ENCODE measurements at regions not wholly inside any gene's neighbourhood (a gene's known extent, or its start where the extent isn't known, plus 50 kb on each side); places are given as distances from the start of the nearest gene placed in this dataset.

DNA sequence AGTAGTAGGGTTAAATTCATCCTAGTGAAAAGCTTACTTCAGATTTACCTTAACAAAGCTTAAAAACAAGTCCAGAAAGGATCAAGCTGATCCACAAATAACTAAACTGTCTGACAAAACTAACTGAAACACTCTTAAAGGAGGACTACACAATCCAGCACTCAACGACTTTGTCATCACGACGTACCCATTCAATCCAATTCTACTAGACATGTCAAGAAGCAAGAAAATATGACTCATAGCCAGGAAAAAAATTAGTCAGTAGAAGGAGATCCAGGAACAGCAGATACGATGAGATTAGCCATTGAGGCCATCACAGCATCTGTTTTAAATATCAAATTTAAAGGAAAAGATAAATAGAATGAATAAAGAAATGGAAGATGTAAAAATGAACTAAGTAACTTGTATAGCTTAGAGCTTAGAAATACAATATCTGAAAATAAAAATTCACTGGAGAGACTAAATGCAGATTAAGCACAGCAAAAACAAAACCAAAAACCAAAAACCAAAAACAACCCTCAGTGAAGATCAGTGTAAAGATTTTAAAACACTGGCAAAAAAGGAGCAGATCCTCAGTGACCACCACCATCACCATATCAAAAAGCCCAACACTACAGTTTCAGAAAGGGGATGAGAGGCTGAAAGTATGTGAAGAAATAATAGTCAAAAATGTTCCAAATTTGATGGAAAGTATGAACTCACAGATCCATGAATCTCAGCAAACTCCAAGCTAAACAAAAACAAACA is 95.0 kb upstream of the CCND2 start:
- DNase-seq (ENCODE audit: low spot score in 2 of 2) (no peak), ATAC-seq (ENCODE audit: low read depth) (no peak)
- no peaks in the 10 kb centered on the region for H3K27me3 Mint-ChIP-seq
- H3K4me1 Mint-ChIP-seq, result peaks cover 7% of the 10 kb centered on the region
- H3K36me3 Mint-ChIP-seq, result peaks cover 2% of the 10 kb centered on the region
- no peak overlapping the region for H3K27ac Mint-ChIP-seq
- no peak overlapping the region for H3K4me3 Mint-ChIP-seq
- peaks cover 5% of the 10 kb centered on the region for H3K9me3 Mint-ChIP-seq

DNA sequence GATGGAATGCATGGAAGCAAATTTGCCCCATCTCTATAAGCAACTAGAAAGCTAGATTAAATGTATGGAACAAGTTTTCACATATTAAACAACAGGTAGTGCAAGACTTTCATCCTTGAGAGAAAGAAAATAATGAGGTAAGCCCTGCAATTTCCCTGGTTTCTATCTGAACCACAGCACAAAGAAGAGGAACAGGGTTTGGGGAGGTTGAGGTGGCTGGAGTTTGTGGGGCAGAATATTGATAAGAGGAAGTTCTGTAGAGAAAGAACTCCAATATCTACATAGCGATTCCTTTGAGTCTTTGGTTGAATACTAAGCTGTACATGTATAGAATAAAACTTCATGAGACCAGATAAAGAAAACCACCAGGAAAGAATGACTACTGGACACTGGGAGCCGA is 96.3 kb upstream of the CCND2 start:
- DNase-seq (ENCODE audit: low spot score in 2 of 2) (no peak), ATAC-seq (ENCODE audit: low read depth) (peak; percentile 26)
- Mint-ChIP-seq H3K36me3 (no peaks in the 10 kb centered on the region), H3K27me3 (no peaks in the 10 kb centered on the region), H3K4me1 (peaks cover 7% of the 10 kb centered on the region), H3K4me3 (no peak overlapping the region), H3K9me3 (no peaks in the 10 kb centered on the region), H3K27ac (peak overlapping the region; percentile 17)

DNA sequence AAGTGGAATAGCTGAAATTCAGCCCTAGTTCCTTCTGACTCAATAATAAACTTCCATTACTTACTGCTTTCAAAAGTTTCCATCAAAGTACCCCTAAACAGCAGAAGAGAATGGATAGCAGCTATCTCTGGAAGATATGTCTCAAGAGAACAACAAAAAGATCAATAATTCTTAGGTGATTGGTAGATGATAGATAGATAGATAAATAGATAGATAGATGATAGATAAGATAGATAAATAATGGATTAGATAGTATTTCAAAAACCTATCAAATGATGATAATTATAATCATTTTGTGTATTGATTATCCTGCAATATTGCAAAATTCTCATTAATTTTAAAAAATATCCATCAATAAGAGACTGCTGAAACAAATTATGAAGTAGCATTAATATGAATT is 97.4 kb upstream of the CCND2 start:
- no peak for DNase-seq (ENCODE audit: low spot score in 2 of 2)
- Mint-ChIP-seq H3K4me1 (peaks cover 7% of the 10 kb centered on the region), H3K27me3 (no peaks in the 10 kb centered on the region), H3K36me3 (no peaks in the 10 kb centered on the region), H3K9me3 (no peaks in the 10 kb centered on the region), H3K27ac (no peak overlapping the region), H3K4me3 (no peak overlapping the region)
- ATAC-seq (ENCODE audit: low read depth), result no peak

DNA sequence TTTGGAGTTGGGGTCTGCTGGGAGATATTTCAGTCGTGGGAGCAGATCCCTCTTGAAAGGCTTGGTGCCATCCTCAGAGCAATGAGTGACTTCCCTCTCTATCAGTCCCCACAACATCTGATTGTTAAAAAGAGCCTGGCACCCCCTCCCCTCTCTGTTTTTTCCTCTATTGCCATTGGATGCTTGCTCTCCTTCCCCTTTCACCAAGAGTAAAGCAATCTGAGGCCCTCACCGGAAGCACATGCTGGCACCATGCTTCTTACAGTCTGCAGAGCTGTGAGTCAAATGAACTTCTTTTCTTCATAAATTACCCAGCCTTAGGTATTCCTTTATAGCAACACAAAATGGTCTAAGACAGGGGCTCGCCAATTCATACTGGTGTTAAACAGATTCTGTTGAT is 99.1 kb upstream of the CCND2 start:
- H3K9me3 Mint-ChIP-seq, result no peaks in the 10 kb centered on the region
- ATAC-seq (ENCODE audit: low read depth) (no peak), DNase-seq (ENCODE audit: low spot score in 2 of 2) (no peak)
- no peaks in the 10 kb centered on the region for H3K27me3 Mint-ChIP-seq
- H3K4me1 Mint-ChIP-seq, result peaks cover 15% of the 10 kb centered on the region
- no peaks in the 10 kb centered on the region for H3K36me3 Mint-ChIP-seq
- H3K4me3 Mint-ChIP-seq, result no peak overlapping the region
- H3K27ac Mint-ChIP-seq, result no peak overlapping the region

DNA sequence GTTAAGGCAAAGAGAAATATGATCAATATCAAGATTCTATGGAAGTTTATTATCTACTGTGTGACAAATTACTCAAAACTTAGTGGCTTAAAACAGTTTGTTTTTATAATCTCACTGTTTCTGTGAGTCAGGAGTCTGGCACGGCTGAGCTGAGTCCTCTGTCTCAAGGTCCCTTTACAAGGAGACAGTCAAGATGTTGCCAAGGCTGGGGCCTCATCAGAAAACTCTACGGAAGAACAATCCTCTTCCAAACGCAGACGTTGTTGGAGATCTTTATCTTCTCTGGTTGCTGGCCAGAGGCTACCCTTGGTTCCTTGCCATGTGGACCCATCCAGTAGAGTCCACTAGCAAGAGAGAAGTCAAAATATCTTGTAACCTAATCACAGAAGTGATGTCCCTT is 100.6 kb upstream of the CCND2 start:
- H3K27me3 Mint-ChIP-seq, result no peaks in the 10 kb centered on the region
- H3K27ac Mint-ChIP-seq, result no peak overlapping the region
- ATAC-seq (ENCODE audit: low read depth) (no peak), DNase-seq (ENCODE audit: low spot score in 2 of 2) (no peak)
- H3K4me1 Mint-ChIP-seq, result peaks cover 21% of the 10 kb centered on the region
- H3K4me3 Mint-ChIP-seq, result no peak overlapping the region
- H3K9me3 Mint-ChIP-seq, result no peaks in the 10 kb centered on the region
- H3K36me3 Mint-ChIP-seq, result no peaks in the 10 kb centered on the region

DNA sequence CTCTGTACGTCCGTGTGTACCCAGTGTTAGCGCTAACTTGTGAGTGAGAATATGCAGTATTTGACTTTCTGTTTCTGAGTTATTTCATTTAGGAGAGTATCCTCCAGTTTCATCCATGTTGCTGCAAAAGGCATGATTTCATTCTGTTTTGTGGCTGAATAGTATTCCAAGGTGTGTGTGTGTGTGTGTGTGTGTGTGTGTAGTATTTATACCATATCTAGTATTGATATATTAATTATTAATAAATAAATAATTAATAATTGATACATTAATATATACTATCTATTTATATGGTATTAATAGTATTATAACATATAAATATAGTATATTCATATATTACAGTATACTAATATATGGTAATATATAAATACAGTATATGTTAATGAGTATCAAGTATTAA is 101.8 kb upstream of the CCND2 start:
- peaks cover 24% of the 10 kb centered on the region for H3K4me1 Mint-ChIP-seq
- no peak overlapping the region for H3K27ac Mint-ChIP-seq
- H3K4me3 Mint-ChIP-seq, result no peak overlapping the region
- H3K27me3 Mint-ChIP-seq, result no peaks in the 10 kb centered on the region
- DNase-seq (ENCODE audit: low spot score in 2 of 2) (no peak), ATAC-seq (ENCODE audit: low read depth) (no peak)
- no peaks in the 10 kb centered on the region for H3K36me3 Mint-ChIP-seq
- no peaks in the 10 kb centered on the region for H3K9me3 Mint-ChIP-seq

DNA sequence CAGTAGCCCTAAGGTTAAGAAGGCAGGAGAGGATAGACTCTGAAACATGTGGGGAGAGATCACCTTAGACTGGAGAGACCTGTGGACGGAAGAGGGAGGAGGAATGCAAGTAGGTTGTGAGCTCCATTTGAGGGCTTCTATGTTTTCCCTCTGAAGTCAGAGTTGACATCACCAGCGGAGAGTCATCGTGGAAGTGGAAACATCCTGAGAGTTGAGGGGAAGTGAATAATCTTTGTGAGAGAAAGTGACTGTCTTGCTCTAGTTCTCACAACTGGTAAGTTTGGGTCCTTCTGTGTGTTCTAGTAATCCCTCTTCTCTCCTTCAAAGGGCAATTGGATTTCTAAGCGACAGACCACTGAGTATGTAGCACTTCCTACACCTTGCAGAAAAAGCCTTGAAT is 103.6 kb upstream of the CCND2 start:
- H3K4me3 Mint-ChIP-seq, result peak overlapping the region; percentile 66
- no peaks in the 10 kb centered on the region for H3K27me3 Mint-ChIP-seq
- peaks cover 34% of the 10 kb centered on the region for H3K4me1 Mint-ChIP-seq
- peak overlapping the region; percentile 2 for H3K27ac Mint-ChIP-seq
- ATAC-seq (ENCODE audit: low read depth), result no peak
- no peak for DNase-seq (ENCODE audit: low spot score in 2 of 2)
- H3K36me3 Mint-ChIP-seq, result no peaks in the 10 kb centered on the region
- no peaks in the 10 kb centered on the region for H3K9me3 Mint-ChIP-seq

DNA sequence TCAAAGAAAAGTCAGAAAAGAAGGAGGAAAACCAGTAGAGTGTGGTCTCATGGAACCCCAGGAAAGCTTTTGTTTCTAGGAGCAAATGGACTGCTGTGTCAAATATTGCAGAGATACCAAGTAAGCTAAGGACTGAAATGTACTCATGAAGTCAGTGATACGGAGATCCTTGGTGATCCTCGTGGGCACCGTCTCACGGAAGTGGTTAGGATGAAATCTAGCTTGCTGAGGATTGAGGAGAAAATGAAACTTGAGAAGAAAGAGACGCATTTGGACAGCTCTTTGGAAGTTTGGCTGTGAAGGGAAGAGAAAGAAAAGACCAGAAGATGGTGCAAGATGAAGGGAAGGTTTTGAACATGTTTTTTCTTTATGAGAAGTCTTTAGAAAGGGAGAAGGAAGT is 104.0 kb upstream of the CCND2 start:
- peaks cover 38% of the 10 kb centered on the region for H3K4me1 Mint-ChIP-seq
- H3K9me3 Mint-ChIP-seq, result no peaks in the 10 kb centered on the region
- no peaks in the 10 kb centered on the region for H3K36me3 Mint-ChIP-seq
- ATAC-seq (ENCODE audit: low read depth) (no peak), DNase-seq (ENCODE audit: low spot score in 2 of 2) (no peak)
- no peaks in the 10 kb centered on the region for H3K27me3 Mint-ChIP-seq
- H3K27ac Mint-ChIP-seq, result peak overlapping the region; percentile 2
- H3K4me3 Mint-ChIP-seq, result peak overlapping the region; percentile 66

DNA sequence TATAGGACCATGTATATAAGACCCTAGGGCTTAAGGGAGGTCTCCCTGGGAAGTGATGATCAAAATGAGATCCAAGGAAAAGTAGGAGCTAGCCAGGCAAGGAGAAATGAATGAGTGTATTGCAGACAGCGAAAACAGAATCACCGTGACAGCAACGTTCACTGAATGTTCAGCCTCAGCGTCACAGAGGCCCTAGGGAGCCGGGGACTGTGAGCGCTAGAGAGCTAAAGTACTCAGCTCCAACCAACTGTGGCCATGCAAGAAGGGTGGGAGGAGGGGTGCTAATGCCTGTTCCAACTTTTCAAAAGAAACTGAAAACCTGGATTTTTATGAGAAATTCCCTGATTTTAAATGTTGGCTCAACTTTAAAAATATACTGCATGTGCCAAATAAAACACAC is 105.5 kb upstream of the CCND2 start:
- peak; percentile 68 for ATAC-seq (ENCODE audit: low read depth)
- Mint-ChIP-seq H3K27me3 (no peaks in the 10 kb centered on the region), H3K36me3 (no peaks in the 10 kb centered on the region), H3K4me3 (no peak overlapping the region), H3K4me1 (peaks cover 38% of the 10 kb centered on the region), H3K9me3 (no peaks in the 10 kb centered on the region), H3K27ac (peak overlapping the region; percentile 23)
- DNase-seq (ENCODE audit: low spot score in 2 of 2), result no peak

DNA sequence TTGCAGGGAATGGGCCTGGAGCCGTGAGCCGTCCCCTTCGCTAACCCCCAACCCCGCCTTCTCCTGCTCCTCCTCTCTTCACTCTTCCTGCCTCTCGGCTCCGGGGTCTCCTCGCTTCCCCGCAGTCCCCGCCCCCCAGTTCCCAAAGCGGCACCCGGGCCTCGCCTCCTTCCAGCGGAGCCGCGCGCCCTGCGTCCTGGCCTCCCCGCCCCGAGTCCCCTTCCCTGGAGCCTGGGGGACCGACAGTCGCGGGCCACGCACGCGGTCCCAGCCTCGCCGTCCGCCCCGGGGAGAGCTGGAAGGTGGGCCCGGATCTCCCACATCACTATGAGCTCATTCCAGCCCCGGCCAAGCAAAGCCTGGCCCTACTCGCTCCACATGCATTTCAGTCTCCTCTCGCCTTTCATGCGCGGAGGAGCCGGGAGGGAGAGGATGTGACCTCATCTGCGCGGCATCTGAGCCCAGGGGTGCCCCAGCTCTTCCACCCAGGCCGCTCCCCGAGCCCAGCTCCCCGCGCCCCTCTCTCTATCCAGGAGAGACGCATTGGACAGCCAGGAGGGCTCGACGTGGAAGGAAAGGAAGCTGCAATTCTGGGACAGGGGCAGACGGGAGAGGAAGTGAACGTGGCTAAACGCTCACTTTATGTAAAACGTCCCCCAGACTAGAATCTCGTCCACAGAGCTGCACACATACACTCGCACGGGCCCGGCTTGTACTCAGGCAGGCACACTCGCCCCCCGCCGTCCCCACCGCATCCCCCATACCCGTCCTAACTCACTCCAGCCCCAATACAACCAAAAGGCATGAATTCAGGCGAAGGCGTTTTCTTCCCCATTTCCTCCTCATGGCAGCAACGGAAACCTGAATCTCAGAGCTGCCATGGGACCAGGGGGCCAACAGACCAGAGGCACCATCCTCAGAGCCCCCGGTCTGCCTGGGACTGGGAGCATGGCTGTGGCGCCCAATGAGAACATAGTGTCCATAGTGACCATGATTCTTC is 108.7 kb upstream of the CCND2 start:
- ATAC-seq (ENCODE audit: low read depth) (peak; percentile 87), DNase-seq (ENCODE audit: low spot score in 2 of 2) (peak; percentile 42 to 60)
- H3K9me3 Mint-ChIP-seq, result no peaks in the 10 kb centered on the region
- H3K27me3 Mint-ChIP-seq, result no peaks in the 10 kb centered on the region
- H3K4me3 Mint-ChIP-seq, result peak overlapping the region; percentile 94
- no peaks in the 10 kb centered on the region for H3K36me3 Mint-ChIP-seq
- peaks cover 36% of the 10 kb centered on the region for H3K4me1 Mint-ChIP-seq
- peak overlapping the region; percentile 97 for H3K27ac Mint-ChIP-seq

DNA sequence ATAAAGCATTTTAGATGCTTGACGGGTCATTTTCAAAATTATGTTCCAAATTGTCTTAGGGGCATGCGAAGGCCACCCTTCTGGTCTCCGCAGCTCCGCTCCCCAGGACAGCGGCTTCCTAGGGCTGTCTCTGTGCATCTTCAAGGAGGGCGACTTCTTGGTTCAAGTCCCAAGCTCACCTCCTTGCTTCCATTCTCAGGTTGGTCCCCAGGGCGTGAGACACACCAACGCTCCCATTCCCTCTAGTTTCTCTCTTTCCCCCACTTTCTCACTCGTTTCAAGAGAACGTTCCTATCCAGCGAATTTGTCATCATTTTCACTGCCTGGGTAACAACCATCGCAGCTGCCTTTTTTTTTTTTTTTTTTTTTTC is 109.4 kb upstream of the CCND2 start:
- H3K27ac Mint-ChIP-seq, result peak overlapping the region; percentile 97
- ATAC-seq (ENCODE audit: low read depth) (no peak), DNase-seq (ENCODE audit: low spot score in 2 of 2) (no peak)
- no peaks in the 10 kb centered on the region for H3K9me3 Mint-ChIP-seq
- no peaks in the 10 kb centered on the region for H3K27me3 Mint-ChIP-seq
- peak overlapping the region; percentile 94 for H3K4me3 Mint-ChIP-seq
- peaks cover 29% of the 10 kb centered on the region for H3K4me1 Mint-ChIP-seq
- no peaks in the 10 kb centered on the region for H3K36me3 Mint-ChIP-seq

DNA sequence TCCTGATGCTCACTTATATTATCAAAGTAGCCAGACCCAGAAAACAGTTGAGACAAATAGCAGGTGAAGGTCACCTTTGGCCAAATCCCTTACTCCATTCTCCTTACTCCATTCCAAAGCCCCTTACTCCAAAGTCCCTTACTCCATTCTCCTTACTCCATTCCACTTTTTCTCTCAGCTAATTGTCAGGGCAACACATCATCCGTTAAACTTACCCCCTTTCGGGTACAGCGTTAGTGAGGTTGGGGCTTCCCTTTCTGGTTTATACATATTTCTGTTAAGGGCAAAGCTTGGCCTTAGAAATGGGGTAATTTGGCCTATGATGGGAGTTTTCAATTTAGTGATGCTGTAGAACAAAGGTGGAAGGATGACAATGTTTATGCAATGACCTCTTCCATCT is 111.8 kb upstream of the CCND2 start:
- peaks cover 16% of the 10 kb centered on the region for H3K4me1 Mint-ChIP-seq
- H3K36me3 Mint-ChIP-seq, result no peaks in the 10 kb centered on the region
- no peak for DNase-seq (ENCODE audit: low spot score in 2 of 2)

DNA sequence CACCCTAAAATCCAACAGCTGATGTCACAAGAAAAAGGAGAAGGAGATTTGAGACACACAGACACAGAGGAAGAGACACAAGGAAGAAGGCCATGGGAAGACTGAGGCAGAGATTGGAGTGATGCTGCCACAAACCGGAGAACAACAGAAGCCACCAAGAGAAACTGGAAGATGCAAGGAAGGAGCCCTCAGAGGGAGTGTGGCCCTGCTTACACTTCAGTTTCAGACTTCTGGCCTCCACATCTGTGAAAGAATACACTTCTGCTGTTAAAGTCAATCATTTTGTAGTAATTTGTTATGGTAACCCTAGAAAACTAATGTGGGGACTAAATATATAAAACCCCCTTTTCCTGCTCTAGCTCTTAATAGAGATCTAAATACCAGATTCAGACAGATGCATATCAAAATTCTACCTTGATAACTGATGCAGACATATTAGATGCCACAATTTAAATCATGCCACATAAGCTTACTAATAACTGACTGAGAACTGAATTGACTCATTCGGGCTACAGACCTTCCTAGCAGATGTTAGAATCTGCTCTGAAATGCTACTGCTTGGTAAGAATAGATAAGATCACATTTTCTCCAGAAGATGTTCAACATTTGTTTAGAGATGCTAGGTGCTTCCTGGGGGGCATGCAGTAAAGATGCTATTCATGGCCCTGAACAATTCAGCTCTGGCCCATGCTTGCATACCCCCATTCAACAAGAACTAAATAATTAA is 113.1 kb upstream of the CCND2 start:
- DNase-seq (ENCODE audit: low spot score in 2 of 2) (no peak), ATAC-seq (ENCODE audit: low read depth) (no peak)
- Mint-ChIP-seq H3K4me1 (peaks cover 13% of the 10 kb centered on the region), H3K27me3 (no peaks in the 10 kb centered on the region), H3K4me3 (no peak overlapping the region), H3K9me3 (no peaks in the 10 kb centered on the region), H3K27ac (no peak overlapping the region), H3K36me3 (no peaks in the 10 kb centered on the region)

More for the DNA sequence above, 111.8 kb upstream of the CCND2 start:
- H3K27me3 Mint-ChIP-seq, result no peaks in the 10 kb centered on the region
- no peak for ATAC-seq (ENCODE audit: low read depth)
- H3K27ac Mint-ChIP-seq, result no peak overlapping the region
- H3K9me3 Mint-ChIP-seq, result no peaks in the 10 kb centered on the region
- no peak overlapping the region for H3K4me3 Mint-ChIP-seq

DNA sequence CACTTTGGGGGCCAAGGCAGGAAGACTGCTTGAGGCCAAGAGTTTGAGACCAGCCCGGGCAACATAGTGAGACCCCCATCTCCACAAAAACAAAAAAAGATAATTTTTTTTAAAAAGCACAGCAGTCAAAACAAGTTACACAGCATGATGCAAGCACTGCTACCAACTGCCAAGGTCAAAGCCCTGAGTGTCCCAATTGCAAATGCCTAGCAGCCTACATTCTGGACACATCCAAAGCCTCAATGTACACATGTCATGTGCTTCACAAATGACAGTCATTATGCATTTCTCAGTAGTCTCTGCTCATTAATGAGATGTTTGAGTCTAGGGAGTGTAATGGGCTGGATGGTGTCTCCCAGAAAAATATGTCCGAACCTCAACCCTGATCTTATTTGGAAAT is 113.7 kb upstream of the CCND2 start:
- ATAC-seq (ENCODE audit: low read depth) (no peak), DNase-seq (ENCODE audit: low spot score in 2 of 2) (no peak)
- Mint-ChIP-seq H3K27ac (no peak overlapping the region), H3K9me3 (no peaks in the 10 kb centered on the region), H3K4me3 (no peak overlapping the region), H3K4me1 (peaks cover 9% of the 10 kb centered on the region), H3K27me3 (no peaks in the 10 kb centered on the region), H3K36me3 (no peaks in the 10 kb centered on the region)

Measured in memory B cell (primary cell).